ENCODE measurements at regions not wholly inside any gene's neighbourhood (a gene's known extent, or its start where the extent isn't known, plus 50 kb on each side); places are given as distances from the start of the nearest gene placed in this dataset.
"Not testable (repeated sequence)": the region's sequence is repeated elsewhere in the genome, so short reads cannot be mapped to it uniquely, and the experiment has no call there.

GRCh38 chr2:87252046-87252445 lies 230.4 kb upstream of the PLGLB1 start:
- not testable (repeated sequence) for DNase-seq (ENCODE audit: low spot score); H3K27ac ChIP-seq; H3K4me3 ChIP-seq

DNA sequence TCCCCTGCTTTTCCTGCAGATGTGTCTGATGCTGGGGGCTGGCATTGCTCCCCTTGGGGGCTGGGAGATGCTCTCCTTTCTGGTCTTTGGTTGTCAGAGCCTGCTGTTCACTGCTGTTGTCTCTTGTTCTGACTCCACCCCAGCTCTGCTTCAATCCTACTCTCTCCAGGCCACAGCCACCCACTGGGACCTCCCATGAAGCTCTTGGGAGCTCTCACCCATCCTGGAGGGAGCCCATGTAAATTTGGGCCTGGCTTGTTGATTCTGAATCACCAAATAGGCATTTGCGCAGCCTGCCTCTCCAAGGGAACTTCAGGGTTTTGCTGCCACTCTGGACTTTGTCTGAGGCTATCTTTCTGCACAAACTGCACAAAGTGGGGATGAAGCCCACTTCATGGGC lies 232.9 kb upstream of the PLGLB1 start:
- not testable (repeated sequence) for H3K4me3 ChIP-seq; H3K27ac ChIP-seq; DNase-seq (ENCODE audit: low spot score)

GRCh38 chr2:87255410-87255809 lies 233.8 kb upstream of the PLGLB1 start:
- not testable (repeated sequence) for H3K4me3 ChIP-seq; DNase-seq (ENCODE audit: low spot score); H3K27ac ChIP-seq

DNA sequence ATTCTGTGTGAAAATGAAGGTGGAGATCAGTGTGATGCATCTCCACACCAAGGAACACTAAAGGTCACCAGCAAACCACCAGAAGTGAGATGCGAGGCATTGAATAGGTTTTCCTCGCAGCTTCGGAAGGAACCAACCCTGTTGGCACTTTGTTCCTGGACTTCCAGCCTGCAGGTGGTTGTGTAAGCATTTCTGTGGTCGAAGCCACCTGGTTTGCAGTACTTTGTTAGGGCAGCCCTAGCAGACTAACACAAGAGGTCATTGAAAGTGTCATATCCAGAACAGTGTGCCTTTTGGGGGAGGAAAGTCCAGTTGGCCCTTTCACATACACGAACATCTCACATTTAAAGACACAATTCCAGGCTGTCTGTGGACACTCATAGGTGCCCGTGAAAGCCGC lies 237.2 kb upstream of the PLGLB1 start:
- not testable (repeated sequence) for H3K27ac ChIP-seq; H3K4me3 ChIP-seq; DNase-seq (ENCODE audit: low spot score)

GRCh38 chr2:87262184-87262702 lies 240.6 kb upstream of the PLGLB1 start:
- not testable (repeated sequence) for H3K27ac ChIP-seq; DNase-seq (ENCODE audit: low spot score); H3K4me3 ChIP-seq

DNA sequence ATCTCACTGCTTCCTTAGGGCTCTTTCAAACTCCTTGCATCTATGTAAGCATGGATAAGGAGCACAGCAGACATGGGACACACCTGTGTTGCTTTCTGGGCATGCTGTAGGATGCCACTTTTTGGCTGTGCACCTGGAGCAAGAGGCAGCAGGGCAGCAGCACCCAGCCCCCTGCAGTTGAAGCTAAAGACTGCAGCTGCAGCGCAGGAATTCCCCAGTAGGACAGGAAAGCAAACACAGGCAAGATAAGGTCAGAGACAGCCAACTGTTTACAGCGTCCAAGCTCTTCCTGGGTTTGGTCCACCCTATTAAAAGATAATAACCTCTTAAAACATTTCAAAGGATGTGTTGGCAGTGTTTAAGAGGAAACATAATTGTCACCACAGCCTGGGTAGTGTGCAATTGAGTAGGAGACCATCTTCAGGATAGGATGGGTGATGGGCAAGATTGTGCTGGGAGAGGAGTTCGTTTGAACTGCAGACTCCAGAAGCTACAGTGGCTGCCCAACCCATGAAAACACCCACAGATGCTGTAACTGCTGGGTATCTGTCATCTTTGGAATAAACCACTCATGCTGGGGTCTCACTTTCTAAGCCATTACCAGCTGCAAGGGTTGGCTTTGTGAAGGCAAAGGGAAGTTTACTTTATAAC lies 242.3 kb upstream of the PLGLB1 start:
- H3K27ac ChIP-seq; H3K4me3 ChIP-seq; DNase-seq (ENCODE audit: low spot score): not testable (repeated sequence)

GRCh38 chr2:87275192-87275591 lies 253.5 kb upstream of the PLGLB1 start:
- H3K27ac ChIP-seq; H3K4me3 ChIP-seq; DNase-seq (ENCODE audit: low spot score): not testable (repeated sequence)

DNA sequence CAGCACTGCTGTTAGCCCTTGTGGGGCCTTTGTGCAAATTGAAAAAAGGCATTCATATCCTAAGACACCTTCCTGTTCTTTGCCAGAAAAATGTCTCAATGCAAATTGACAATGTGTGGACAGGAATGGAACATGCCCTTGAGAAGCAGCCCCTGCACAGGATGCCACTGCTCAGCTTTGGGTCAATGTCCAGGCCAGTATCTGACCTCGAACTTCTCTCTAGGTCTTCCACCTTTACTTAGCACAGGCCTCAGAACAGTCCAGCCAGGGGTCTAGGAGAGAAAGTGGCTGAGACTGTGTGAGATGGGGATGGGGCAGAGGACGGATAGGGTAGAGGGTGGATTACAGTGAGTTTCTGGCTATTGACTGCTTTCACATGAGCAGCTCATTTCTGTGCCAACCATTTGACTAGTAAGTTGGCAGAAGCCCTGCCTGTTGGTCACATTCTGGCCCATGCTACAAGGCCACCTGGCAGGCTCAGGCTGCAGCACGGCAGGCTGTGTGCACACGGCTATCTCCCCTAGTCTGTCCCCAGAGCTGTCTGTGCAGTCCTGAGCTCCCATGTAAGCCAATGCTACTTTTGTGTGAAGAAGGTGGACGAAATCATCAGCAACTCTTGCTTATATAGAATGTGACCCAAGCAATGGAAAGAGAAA lies 254.5 kb upstream of the PLGLB1 start:
- not testable (repeated sequence) for H3K27ac ChIP-seq; DNase-seq (ENCODE audit: low spot score); H3K4me3 ChIP-seq

GRCh38 chr2:87276673-87277072 lies 255.0 kb upstream of the PLGLB1 start:
- not testable (repeated sequence) for H3K27ac ChIP-seq; DNase-seq (ENCODE audit: low spot score); H3K4me3 ChIP-seq

GRCh38 chr2:87277734-87278133 lies 256.1 kb upstream of the PLGLB1 start:
- not testable (repeated sequence) for H3K4me3 ChIP-seq, H3K27ac ChIP-seq

DNA sequence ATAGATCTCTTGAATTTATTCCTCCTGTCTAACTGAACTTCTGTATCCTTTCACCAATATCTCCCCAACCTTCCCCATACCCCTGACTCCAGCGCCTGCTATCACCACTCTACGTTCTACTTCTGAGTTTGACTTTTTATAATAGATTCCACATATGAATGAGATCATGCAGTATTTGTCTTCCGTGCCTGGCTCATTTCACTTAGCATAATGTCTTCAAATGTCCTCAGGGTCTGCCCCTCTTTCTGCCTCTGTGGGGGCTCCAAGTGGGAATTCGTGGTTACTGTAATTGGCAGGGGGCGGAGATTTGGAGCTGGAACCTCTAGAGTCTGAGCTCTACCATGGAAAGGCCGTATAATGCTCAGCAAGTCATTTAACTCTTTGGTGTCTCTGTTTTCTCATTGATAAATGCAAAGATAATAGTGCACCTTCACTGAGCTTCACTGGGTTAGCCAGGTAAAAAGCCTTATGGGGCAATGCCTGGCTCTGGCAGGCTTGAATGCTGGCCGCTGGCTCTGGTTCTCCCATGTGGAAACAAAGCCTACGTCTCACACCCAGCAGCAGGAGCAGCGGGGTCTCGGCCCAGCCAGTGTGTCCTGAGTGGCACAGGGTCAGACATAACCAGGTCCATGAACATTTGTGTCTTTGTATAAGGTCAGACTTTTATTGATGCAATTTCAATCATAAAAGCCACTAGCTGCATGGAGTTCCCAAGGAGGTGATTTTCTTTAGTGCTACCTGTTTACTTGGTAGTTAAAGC lies 259.1 kb upstream of the PLGLB1 start:
- not testable (repeated sequence) for DNase-seq (ENCODE audit: low spot score); H3K27ac ChIP-seq; H3K4me3 ChIP-seq

More at GRCh38 chr2:87277734-87278133, 256.1 kb upstream of the PLGLB1 start:
- not testable (repeated sequence) for DNase-seq (ENCODE audit: low spot score)

- H3K27ac ChIP-seq; DNase-seq (ENCODE audit: low spot score); H3K4me3 ChIP-seq: not testable (repeated sequence)
Observed at GRCh38 chr2:87283735-87284470, 262.3 kb upstream of the PLGLB1 start.

GRCh38 chr2:87284471-87284772 lies 262.8 kb upstream of the PLGLB1 start:
- H3K4me3 ChIP-seq; DNase-seq (ENCODE audit: low spot score); H3K27ac ChIP-seq: not testable (repeated sequence)

- H3K4me3 ChIP-seq; DNase-seq (ENCODE audit: low spot score); H3K27ac ChIP-seq: not testable (repeated sequence)
Observed at GRCh38 chr2:87285139-87285538, 263.5 kb upstream of the PLGLB1 start.

DNA sequence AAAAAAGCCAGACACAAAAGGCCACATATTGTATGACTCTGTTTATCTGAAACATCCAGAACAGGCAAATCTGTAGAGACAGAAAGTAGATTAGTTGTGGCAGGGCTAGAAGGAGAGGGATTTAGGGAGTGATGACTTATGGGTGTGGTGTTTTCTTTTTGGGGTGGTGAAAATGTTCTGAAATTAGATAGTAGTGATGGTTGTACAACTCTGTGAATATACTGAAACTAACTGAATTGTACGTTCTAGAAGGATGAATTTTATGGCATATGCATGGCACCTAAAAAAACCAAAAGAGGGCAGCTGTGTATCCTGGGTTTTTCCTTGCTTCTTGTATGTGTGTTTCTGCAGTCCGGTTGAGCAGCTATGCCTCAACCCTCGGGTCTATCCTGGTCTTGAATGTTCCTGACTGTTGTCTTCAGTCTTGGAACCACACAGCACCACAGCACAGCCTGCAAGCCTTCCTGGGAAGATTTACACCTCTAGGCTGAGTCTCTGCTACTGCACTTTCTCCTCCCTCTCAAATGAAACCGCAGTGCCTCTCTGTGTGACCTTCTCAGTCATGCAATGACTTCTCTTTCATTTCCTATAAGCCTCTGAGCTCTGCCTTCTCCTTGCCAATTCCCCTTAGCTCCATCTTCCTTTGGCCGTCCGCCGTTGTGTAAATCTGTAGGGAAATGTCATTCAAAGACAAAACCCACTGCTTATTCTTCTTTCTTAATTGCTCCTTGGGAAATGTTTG lies 269.1 kb upstream of the PLGLB1 start:
- not testable (repeated sequence) for H3K27ac ChIP-seq; DNase-seq (ENCODE audit: low spot score); H3K4me3 ChIP-seq

GRCh38 chr2:87291400-87292200 lies 270.0 kb upstream of the PLGLB1 start:
- H3K27ac ChIP-seq; H3K4me3 ChIP-seq; DNase-seq (ENCODE audit: low spot score): not testable (repeated sequence)

DNA sequence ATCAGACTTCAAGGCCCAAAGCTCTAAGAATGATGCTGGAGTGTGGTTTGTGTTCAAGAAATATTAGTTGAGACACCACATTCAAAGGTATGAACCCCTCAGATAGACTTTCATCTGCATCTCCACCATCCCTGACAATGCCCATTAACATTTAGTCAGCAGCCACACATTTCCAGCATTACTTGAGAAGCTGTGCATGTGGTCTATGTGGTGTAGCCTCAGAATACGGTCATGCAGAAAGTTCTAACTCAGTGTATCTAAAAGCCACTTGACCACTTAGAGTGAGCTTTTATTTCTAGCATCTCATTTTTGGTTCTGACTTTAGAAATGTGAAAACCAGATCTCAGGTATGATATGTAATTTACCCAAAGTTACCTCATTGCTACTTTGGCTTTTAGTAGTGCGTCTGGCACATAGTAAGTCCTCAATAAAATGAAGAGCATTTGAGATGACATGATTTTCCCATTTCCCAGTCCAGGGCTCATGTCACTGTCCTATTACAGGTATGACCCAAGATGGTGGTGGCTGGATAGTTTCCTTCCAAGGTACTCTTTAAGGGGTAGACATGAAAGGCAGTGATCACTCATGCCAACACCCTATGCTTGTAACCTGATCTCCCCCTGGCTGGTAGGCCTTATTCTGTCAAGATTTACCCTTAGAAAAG lies 272.4 kb upstream of the PLGLB1 start:
- DNase-seq (ENCODE audit: low spot score); H3K27ac ChIP-seq; H3K4me3 ChIP-seq: not testable (repeated sequence)
